ENCODE measurements at regions not wholly inside any gene's neighbourhood (a gene's known extent, or its start where the extent isn't known, plus 50 kb on each side); places are given as distances from the start of the nearest gene placed in this dataset.

GRCh38 chr5:67476531-67476930, 279.9 kb upstream of the CD180 start:
- Mint-ChIP-seq H3K36me3 (ENCODE audit: low read depth) (no peaks in the 10 kb centered on the region), H3K27ac (no peak overlapping the region), H3K4me3 (no peak overlapping the region), H3K4me1 (ENCODE audit: low read depth) (no peaks in the 10 kb centered on the region), H3K9me3 (peaks cover 6% of the 10 kb centered on the region), H3K27me3 (ENCODE audit: insufficient read depth) (peaks cover 2% of the 10 kb centered on the region; the same call in 1 of the 2 replicates)
- peak; percentile 19 for DNase-seq
- no peak for TF ChIP-seq CTCF (IDR thresholded peaks at IDR 0.05)

DNA sequence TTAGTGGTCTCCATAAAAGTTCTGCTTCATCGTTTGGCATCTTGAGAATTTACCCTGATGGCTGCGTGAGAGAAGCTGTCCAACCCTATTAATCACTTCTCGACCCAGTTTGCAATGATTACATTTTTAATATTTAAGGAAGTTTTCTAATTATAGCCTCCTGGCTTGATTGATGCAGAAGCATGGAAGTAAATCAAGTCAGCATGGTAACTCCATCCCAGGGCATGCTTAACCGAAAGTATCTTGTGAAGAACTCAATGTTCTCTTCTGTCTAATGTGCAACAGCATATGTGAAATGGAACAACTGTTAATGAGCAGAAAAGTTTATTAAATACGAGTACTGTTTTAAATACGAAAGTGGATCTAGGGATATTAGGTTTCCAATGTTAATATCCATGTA, 278.9 kb upstream of the CD180 start:
- TF ChIP-seq CTCF (IDR thresholded peaks at IDR 0.05) = no peak
- no peaks in the 10 kb centered on the region for H3K27me3 Mint-ChIP-seq (ENCODE audit: insufficient read depth)
- no peak overlapping the region for H3K4me3 Mint-ChIP-seq
- peaks cover 6% of the 10 kb centered on the region for H3K9me3 Mint-ChIP-seq
- H3K4me1 Mint-ChIP-seq (ENCODE audit: low read depth) = no peaks in the 10 kb centered on the region
- DNase-seq = no peak
- H3K27ac Mint-ChIP-seq = no peak overlapping the region
- no peaks in the 10 kb centered on the region for H3K36me3 Mint-ChIP-seq (ENCODE audit: low read depth)

GRCh38 chr5:67474597-67475238, 278.1 kb upstream of the CD180 start:
- no peak for TF ChIP-seq CTCF (IDR thresholded peaks at IDR 0.05)

GRCh38 chr5:67467110-67467509, 270.5 kb upstream of the CD180 start:
- no peaks in the 10 kb centered on the region for H3K27me3 Mint-ChIP-seq (ENCODE audit: insufficient read depth)
- no peak overlapping the region for H3K4me3 Mint-ChIP-seq
- H3K4me1 Mint-ChIP-seq (ENCODE audit: low read depth) = no peaks in the 10 kb centered on the region
- no peak for TF ChIP-seq CTCF (IDR thresholded peaks at IDR 0.05)
- H3K27ac Mint-ChIP-seq = no peak overlapping the region
- DNase-seq = no peak
- no peaks in the 10 kb centered on the region for H3K36me3 Mint-ChIP-seq (ENCODE audit: low read depth)
- H3K9me3 Mint-ChIP-seq = no peaks in the 10 kb centered on the region

More at GRCh38 chr5:67474597-67475238, 278.1 kb upstream of the CD180 start:
- Mint-ChIP-seq H3K27ac (no peak overlapping the region), H3K4me1 (ENCODE audit: low read depth) (no peaks in the 10 kb centered on the region), H3K9me3 (peaks cover 6% of the 10 kb centered on the region; the same call in 1 of the 2 replicates), H3K4me3 (no peak overlapping the region), H3K27me3 (ENCODE audit: insufficient read depth) (no peaks in the 10 kb centered on the region), H3K36me3 (ENCODE audit: low read depth) (no peaks in the 10 kb centered on the region)
- DNase-seq = no peak

DNA sequence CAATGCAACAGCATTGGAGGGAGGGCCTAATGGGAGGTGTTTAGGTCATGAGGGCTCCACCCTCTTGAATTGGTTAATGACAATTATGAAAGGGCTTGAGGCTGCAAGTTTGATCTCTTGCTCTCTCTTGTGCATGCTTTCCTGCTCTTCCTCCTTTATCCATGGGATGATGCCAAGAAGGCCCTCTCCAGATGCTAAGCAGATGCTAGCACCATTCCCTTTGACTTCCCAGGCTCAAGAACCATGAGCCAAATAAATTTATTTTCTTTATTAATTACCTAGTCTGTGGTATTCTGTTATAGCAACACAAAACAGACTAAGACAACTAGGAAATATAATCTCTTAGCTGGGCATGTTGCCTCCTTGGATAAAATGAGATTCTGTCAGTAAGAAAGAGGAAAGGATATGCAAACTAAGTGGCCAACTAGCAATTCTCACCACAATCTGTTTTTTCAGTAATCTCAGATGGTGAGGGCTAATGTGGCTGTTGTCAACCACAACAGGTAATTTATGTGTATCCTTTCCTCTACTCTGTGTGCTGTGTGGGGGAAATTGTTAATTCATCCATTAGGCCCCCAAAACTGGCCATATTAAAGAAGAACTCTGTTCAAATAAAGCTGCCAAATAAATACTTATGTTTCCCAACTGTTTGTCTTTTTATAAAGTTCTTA, 269.1 kb upstream of the CD180 start:
- no peaks in the 10 kb centered on the region for H3K9me3 Mint-ChIP-seq
- no peaks in the 10 kb centered on the region for H3K4me1 Mint-ChIP-seq (ENCODE audit: low read depth)
- no peak overlapping the region for H3K27ac Mint-ChIP-seq
- no peak for DNase-seq
- H3K27me3 Mint-ChIP-seq (ENCODE audit: insufficient read depth) = no peaks in the 10 kb centered on the region
- H3K36me3 Mint-ChIP-seq (ENCODE audit: low read depth) = no peaks in the 10 kb centered on the region
- no peak for TF ChIP-seq CTCF (IDR thresholded peaks at IDR 0.05)
- H3K4me3 Mint-ChIP-seq = no peak overlapping the region

Measured in HFFc6 (cell line).